Suppressor macrophage treated with lipopolysaccharide for 1 hour (primary cell): ENCODE measurements at regions not wholly inside any gene's neighbourhood (a gene's known extent, or its start where the extent isn't known, plus 50 kb on each side); places are given as distances from the start of the nearest gene placed in this dataset.

Experiments used
- DNase-seq, 3 donors: peaks; one replicate each; pipeline ENCODE4 v3.0.0-alpha.2; 2020 to 2022

DNA sequence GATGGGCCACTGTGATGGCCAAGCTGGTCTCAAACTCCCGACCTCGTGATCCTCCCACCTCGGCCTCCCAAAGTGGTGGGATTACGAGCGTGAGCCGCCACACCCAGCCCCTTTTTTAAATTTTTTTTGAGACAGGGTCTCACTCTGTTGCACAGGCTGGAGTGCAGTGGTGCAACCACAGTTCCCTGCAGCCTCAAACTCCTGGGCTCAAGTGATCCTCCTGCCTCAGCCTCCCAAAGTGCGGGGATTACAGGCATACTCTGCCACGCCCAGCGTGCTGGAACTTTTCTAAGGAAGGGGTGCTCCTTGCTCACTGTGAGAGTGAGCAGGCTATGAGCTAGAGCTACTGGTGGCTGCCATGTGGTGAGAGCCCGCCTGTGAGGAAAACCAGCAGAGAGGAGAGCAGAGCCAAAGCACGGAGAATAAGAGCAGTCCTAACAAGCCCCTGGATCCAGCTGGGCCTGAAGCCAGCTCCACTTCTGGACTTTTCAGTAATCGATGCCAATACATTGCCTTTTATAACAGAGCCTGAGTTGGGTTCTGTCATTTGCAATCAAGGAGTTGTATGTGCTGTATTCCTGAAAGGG, 75.5 kb upstream of the UNC5A start:
- DNase-seq = no peak

DNA sequence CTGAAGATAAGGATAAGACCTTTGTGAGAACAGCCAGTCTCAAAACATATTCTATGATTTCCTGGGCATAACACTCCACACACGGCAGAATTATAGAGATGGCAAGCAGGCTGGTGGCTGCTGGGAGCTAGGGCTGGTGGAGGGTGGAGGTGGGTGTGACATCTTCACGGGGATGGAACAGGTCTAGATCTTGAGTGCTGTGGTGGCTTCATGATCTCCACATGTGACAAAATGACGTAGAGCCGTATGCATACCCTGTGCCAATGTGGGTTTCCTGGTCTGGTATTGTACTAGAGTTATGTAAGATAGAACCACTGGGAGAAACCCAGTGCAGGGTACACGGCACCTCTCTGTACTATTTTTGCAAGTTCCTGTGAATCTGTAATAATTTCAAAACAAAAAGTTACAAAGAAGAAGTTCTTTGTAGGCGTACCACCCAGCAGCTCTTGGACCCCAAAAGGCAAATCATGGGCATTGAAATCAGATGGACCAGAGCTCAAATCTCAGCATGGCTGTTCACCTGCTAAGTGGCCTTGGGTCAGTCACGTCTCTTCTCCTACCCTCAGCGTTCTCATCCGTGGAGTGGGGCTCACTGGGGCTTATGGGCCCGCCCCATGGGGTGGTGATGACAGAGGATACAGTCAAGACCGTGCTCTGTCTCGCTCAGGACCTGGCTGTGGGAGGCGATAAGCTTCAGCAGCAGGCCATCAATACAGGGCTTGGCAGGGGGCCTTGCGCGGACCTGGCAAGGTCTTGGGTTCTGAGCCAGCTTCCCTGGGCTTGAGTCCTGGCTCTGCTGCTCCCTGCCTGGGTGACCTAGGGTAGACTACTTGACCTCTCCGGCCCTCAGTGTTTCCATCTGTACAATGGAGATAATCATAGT, 74.7 kb upstream of the UNC5A start:
- no peak for DNase-seq

DNA sequence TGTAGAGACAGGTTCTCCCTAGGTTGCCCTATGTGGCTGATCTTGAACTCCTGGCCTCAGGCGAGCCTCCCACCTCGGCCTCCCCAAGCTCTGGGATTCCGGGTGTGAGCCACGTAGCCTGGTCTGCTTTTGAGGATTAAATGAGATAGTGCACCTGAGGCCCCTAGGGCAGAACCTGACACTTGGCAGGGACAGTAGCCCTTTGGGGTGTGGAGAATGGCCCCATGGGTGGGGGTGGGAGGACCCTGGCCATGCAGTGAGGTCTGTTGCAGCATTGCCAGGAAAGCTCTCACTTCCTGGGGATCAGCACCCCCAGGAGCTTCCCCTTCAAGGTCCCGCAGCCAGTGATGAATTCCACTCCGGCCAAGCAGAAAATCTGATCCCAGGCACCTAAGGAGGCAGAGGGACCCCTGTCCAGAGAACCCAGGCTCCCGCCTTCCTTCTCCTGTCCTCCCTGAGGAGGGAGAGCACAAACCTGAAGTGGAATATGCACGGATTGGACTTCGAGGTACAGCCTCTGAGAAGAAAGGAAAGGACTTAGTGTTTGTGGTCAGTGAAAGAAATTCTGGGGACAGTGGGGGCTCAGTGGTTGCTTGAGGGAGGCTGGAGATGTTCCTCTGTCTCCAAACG, 73.9 kb upstream of the UNC5A start:
- no peak for DNase-seq

DNA sequence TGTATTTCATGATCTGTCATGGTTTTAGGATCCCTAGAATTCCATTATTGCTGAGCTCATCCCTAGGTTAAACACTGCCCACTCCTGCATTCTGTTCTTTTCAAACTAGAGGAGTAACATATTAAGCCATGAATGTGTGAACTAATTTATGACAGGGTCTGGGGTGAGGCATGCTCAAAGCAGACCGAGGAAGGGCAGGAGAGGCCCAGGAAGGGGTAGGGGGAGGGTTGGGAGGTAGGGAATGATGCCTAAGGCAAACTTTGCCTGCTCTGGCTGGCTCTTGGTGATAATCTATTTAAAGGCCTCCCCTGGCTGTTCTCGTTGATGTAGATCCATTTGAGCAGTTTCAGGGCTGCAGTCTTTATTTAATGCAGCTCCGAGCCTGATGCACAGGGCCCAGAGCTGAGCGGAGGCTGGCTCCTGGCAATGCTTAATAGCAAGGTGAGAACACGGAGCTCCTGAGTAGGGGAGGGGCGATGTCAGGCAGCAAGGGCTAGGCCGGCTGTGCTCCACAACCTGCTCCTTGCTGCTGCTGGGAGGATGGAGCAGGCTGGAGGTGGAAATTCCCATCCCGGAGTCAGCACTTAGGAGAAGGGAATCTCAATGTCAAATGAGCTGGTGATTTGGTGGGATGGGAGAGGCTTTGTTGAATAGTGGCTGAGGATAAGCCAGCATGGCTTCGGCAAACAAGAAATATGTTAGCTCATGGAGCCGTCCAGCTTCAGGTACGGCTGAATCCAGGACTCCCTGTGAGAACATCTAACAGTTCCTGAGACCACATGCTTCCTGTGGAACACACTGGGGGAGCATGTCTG, 73.2 kb upstream of the UNC5A start:
- no peak for DNase-seq

DNA sequence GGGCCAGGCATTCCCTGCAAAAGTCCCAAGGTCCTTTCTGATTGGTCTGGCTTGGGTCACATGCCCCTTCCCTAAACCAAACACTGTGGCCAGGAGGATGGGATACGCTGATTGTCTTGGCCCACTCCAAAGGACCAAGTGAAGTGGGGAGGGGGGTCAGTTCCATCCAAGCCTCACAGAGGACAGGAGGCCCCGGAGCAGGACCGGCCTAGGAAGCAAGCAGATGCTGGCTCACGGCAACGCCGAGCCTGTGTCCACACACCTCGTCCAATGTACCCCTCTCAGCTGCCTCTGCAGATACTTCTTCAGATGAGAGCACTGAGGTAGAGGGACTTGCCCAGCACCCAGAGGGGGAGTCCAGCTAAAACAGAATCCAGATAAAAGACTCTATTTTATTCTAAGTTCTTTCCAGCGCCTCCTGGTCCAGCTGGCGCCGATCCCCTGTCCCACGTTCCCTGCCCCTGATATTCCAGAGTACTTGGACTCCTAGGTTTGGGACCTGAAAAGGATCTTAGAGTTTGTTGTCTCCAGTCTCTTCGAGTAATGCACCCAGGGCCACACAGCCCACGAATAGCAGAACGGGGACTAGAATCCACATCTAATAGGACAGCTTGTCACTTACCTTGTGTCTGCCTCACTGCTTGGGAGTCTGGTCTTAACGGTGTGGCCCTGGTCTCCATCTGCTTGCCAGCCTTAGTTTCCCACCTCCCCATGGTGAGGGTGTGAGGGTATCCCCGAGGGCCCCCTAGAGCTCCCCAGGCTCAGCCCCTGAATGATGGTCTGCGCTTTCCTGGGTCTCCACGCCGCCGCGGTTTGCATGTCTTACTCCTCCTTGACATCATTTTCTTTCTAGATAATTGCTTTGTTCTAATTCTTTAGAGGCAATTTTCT, 72.4 kb upstream of the UNC5A start:
- no peak for DNase-seq

DNA sequence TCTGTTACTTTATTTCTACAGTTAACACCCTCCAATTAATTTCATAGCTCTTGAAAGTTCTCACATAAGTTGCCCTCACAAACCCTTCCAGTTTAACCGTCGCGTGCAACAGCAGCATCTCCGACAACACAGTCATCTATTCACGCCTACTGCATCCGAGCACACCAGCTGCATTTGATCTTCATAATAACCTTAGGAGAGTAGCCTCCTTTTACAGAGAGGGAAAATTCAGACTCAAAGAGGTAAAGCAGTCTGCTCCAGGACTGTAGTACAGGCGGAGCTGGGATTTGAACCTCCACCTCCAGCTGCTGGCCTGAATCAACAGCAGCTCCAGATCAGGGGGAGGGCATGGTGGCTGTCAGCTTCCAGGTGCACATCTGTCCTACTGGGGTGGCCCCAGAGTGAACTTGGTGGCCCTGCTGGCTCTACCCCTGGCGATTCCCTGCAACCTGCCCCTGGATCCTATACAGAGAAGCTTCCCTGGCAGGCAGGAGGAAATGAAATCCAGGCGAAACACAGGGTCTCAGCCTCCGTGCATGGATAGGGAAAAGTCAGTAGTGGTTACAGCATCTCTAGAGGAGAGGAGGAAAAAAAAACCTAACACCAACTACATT, 71.6 kb upstream of the UNC5A start:
- DNase-seq = no peak

DNA sequence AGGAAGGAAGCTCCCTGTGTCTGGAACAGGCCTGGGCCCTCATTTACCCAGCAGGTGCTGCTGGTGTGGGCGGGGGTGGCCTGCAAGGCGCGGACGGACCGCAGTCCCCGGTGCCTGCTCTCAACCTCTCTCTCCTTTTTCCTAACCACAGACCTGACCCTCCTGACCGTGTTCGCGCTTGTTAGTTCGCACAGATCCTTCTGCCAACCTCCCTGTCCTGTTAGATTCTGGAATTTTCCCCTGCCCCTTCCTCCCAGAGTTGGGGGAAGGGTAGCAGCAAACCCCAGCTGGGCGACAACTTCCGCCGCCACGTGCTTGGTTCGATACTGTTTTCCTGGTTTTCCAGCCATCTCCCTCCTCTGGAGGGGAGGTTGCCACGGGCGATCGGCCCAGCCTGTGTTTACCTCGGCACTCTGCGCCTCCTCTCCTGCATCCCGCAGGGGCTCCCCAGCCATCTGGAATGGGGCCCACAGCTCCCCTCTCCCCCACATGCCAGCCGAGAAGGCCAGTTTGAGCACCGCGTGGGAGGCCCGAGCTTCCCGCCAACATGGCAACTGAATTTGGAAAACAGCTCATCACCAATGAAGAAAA, 70.8 kb upstream of the UNC5A start:
- DNase-seq = no peak

DNA sequence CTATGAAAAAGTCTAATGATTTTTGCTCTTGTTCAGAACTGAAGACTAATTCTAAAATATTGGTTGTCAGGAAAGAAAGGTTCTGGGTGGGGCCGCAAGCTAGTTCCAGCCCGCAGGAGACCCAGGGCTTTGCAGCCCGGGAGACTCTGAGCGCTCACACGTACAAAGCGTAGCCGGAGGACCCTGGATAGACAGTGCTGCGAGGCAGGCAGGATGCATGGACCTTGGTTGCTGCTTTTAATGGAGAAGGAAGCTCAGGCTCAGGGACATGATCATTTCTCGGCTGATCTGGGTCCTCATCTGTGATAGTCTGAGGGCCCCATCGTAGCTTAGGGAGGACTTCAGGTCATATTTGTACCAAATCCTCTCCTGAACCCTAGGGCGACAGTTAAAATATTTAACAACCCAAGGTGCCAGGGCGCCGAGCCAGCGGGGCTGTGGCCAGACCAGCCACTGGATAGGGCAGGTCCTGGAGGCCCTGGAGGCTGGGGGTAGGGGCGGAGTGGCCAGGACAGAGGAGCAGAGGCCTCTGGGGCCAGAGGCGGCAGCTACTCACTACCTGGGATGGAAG, 70.1 kb upstream of the UNC5A start:
- no peak for DNase-seq

DNA sequence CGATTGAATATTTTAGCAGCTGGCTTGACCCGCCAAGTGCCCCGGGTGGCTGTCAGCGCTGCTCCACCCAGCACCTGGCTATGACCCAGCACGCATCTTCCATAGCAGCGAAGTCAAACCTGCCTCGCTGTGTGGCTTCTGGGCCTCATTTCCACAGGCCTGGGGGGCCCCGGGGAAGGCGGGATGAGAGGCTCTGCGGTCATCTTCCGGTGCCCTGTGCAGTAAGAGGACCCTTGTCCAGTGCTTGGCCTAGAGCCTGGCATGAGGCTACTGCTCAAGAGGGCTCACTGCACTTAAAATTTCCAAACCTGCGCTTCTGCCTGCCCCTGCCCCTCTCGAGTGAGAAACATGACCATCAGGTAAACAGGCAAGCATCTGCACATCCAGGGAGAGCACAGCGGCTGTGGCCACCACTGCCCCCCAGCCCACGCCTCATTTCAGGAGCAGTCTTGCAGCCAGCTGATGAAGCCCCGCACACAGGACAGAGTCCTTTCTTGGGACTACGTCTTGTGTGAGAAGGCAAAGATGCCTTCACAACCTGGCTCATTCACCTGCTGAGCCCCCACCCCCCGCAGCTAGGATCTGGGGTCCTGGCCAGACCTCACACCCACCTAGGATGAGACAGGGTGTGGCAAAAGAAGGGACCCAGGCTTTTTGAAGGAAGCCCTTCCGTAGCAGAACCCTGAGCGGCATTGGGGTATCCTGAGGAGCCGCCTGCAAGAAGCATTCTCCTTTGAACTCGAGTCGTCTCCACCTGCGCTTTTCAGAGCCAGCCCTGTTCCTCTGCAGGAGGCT, 69.5 kb upstream of the UNC5A start:
- no peak for DNase-seq

DNA sequence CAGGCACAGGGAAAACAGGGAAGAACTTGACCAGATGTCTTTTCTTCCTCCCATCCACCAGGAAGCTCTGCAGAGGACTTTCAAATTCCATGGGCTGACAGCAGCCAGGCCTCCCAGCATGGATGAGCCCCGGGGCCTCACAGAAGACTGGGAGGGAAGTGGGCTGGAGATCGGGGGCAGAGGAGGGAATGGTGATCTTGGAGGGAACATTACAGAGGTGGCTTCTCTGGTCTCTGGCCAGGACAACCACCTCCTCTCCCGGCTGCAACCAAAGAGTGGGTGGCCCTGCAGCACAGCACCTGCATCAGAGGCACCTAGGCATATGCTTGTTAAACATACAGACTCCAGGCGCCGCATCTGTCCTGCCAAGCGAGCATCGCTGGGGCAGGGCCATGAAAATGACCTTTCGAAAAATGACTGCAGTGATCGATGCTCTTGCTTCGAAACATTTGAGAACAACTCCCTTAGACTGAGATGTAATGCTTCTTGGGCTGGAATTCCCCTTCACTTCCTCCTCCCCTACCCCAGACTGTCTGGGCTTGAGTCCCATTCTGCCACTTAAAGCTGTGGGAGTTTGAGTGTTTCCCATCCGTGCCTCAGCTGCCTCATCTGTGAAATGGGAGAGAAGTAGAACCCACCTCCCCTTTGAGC, 68.7 kb upstream of the UNC5A start:
- DNase-seq = peak in 1 of 3 donors; percentile 21

DNA sequence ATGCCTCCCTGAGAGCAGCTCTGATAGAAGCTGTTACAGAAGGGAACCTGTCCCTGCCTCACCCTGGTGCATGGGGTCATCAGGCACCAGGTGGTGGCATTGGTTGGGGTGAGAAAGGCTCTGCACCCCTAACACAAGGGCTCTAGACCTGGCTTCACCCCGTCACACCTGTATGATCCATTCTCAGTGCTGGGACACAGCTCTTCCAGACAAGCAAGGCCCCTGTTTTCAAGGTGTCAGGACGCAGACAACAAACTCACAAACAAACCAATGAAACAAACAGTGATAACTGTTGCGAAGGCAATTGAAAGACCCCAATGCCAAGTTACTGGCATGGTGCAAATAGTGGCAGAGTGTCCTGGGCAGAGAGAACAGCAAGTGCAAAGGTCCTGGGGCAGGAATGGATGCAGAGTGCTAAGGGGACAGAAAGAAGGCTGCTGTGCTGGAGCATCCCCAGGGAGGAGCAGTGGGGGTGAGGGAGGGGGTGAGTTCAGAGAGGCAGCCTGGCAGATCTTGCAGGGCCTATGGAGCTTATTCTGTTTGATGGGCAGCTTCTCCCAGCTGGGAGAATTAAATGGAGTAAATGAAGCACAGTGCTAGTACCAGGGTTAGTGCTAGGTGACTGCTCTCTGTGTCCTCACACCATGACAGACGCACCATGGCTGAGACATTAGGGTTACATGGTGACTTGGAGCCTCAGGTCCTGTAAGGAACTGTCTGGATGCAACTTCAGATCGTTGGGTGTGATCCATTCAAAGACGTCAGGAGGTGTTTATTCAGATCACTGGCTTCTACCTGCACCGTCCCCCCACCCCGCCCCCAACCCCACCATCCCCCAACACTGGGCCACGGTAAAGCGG, 67.9 kb upstream of the UNC5A start:
- DNase-seq = no peak

DNA sequence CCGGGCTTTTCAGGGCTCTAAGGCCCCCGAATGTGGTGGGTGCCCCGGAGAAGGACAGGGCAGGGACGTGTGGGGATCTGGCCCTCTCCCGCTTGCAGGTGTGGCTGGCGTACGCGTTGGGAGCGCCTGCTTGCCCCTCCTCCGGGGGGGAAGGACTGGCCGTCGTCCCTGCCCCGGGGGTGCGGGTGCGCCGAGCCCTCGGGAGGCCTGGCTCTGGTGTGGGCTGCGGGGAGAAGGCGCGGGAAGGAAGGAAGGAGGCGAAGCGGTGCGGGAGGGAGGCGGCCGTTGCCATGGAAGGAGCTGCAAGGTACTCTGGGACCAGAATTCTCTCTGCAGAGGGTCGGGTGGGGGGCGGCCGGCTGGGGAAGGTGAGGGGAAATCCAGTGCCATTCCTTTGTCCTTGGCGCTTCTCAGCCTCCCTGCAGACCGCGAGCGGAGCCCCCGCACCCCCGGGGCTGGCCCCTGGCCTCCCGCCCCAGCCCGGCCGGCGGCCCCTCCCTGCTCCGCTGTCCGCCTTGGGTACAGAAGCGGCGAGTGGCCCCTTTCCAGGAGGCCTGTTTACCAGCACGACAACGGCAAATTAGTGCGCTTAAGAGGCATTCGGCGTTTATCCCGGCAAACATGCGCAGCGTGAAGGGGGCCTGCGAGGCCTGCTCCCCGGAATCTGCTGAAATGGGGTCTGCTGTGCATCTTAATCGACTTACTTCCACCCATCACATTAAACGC, 67.1 kb upstream of the UNC5A start:
- no peak for DNase-seq

DNA sequence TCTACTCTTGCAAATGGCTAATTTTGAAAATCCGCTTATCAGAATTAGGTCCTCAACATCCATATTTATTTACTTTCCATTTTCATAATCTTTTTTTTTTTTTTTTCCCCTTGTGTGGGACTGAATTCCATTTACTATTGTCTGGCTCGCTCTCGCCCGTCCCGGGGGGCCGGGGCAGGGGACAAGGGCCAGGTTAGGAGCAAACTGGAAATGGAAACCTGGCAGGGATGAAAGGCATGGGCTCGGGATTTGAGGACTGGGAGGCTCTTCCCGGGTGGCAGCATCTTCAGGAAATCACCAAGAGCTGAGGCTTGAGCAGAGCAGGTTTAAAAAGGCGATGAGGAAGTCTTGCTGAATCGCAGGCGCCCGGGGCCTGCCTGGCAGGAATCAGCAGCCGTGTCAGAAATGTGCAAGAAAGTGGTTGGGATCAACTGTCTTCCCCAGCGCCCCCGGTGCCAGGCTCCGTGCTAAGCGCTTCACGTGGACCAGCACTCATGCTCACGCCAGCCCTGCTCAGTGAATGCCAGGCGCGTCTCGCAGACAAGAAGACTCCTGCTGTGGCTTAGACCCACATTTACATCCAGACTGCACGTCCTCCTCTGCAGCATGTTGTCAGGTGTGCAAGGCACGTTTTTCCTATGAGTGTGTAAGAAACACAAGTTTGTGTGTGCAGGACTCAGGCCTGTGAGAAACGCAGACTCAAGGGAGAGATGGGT, 66.3 kb upstream of the UNC5A start:
- no peak for DNase-seq

DNA sequence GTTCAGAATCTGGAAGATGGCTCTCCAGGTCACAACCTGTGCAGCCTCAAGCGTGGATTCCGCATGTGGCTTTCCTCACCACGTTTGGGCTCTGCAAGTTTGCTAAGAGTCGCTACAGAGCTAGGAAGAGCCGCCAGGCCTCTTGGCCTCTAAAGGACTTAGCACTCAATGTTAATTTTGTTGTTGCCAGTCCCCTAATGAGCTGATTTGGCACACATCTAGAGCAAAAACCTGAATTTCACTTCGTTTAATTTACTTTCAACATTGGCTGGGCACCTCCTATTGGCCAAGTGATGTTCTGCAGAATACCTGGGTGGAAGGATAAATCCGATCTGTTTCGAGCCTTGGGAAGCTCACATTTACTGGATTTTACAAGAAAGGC, 65.8 kb upstream of the UNC5A start:
- DNase-seq = no peak

DNA sequence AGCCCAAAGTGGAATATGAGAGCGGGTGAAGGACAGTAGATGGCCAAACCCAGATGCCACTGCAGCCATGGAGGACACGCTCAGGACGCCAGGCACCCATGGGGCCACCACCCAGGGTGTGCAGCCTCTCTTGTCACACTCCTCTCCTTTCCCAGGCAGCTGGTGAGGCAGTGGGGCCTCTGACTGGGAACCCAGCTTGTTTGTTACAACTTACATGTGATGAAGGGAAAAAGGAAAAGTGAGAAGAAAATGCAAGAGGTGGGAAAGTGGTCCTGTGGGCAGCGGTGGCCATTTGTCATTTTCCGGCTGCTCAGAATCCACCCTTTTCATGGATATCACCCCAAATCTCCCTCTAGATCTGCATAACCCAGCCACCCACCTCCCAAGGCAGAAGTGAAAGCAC, 62.7 kb upstream of the UNC5A start:
- no peak for DNase-seq

DNA sequence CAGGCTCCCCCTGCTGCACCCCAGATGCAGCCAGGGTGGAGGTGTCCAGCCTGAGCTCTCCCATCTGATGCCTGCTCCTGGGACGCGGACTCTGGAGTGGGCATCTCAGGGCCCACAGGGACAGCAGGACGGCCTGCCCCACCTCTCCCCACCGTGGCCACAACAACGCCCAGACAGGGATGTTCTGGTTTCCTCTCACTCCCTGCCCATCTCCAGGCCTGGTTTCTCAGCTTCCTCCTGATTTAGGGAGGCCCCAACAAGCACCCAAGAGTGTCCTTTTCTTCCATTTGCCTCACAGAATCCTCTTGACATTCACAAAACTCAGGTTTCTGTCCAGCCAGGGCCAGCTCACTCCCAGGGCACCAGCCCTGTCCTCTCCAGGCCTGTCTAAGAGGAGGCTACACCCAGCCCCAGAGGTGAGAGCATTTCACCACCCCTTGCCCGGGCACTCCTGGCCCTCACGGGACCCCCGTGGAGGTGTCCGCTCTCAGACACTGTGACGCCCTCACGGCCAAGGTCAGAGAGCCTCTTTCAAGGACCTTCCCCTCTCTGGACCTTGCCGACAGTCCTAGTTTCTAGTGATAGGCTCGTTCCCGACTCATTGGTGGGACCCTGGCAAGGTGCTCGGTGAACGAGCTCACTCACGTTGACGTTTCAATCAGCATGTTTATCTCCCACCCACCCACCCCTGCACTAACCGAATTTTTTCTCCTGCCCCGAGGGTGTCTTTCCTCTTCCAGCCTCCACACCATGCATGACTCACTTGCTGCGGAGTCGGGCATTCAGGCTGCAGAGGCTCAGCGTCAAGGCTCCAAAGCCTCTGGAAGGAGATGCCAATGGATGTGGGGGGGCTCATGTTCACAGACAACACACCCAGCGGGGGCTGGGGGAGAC, 62.0 kb upstream of the UNC5A start:
- DNase-seq = no peak
